Loucy (cell line): ENCODE measurements at regions not wholly inside any gene's neighbourhood (a gene's known extent, or its start where the extent isn't known, plus 50 kb on each side); places are given as distances from the start of the nearest gene placed in this dataset.

Experiments
- EZH2phosphoT487 ChIP-seq: fragments of 200-600 bp; IDR thresholded peaks from 2 replicates; pipeline ENCODE4 v1.6.1; 2018; ENCODE audit warnings: antibody characterized with exemption, mild to moderate bottlenecking, moderate library complexity, borderline replicate concordance
- TF ChIP-seq, protein P1 (sequence below): fragments of 200-600 bp; sonication (generic); conservative IDR thresholded peaks from 2 replicates; pipeline ENCODE4 v1.5.1; 2014; ENCODE audit warnings: mild to moderate bottlenecking, antibody characterized with exemption, low read length

DNA sequence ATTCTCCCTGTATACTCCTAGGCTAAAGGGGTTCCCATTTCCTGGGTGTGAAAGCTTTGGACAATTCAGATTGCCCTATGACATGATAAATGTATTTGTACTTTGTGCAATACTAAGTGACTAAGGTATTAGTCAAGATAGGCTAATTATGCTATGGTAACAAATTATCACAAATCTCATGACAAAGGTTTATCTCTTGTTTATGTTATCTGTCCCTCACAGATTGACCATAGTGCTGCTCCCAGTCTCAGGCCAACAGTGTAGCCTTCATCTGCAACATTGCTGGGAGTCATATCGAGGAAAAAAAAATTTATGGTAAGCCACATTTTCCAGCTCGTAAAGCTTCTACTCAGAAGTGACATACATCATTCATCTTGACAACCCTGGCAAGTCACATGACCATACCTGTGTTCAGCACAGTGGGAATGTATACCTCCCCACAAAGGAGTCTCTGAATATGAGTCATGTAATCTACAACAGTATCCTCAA lies 346.2 kb downstream of the IGSF11 start:
- TF ChIP-seq, protein P1, sequence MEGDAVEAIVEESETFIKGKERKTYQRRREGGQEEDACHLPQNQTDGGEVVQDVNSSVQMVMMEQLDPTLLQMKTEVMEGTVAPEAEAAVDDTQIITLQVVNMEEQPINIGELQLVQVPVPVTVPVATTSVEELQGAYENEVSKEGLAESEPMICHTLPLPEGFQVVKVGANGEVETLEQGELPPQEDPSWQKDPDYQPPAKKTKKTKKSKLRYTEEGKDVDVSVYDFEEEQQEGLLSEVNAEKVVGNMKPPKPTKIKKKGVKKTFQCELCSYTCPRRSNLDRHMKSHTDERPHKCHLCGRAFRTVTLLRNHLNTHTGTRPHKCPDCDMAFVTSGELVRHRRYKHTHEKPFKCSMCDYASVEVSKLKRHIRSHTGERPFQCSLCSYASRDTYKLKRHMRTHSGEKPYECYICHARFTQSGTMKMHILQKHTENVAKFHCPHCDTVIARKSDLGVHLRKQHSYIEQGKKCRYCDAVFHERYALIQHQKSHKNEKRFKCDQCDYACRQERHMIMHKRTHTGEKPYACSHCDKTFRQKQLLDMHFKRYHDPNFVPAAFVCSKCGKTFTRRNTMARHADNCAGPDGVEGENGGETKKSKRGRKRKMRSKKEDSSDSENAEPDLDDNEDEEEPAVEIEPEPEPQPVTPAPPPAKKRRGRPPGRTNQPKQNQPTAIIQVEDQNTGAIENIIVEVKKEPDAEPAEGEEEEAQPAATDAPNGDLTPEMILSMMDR = no peak
- no peak for TF ChIP-seq EZH2phosphoT487
